ENCODE measurements at regions not wholly inside any gene's neighbourhood (a gene's known extent, or its start where the extent isn't known, plus 50 kb on each side); places are given as distances from the start of the nearest gene placed in this dataset.
"Not testable (repeated sequence)": the region's sequence is repeated elsewhere in the genome, so short reads cannot be mapped to it uniquely, and the experiment has no call there.

DNA sequence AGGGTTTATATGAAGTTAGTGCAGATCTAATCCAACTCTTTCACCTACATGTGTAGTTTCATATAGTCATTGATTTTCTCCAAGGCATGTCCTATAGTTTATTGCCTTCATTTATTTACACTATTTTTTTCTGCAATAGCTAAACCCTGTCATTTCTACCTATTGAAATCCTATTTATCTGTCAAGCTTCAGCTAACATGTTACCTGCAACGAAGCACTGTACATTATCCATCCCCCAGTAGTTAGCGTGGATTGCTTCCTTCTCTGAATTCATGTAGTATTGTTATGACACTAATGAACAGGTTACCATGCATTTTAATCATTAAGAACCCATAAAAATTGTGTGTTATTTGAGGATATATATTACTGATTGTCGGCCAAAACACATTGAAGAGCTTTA, 742.9 kb upstream of the PCDH20 start:
- Histone ChIP-seq H3K27me3 (ENCODE audit: control insufficient read depth, insufficient read depth, low read length) (no peaks in the 10 kb centered on the region), H3K4me3 (ENCODE audit: low read depth, low read length) (no peak overlapping the region), H3K9me3 (ENCODE audit: control insufficient read depth, insufficient read depth, low read length) (no peaks in the 10 kb centered on the region), H3K27ac (ENCODE audit: low read depth, low read length) (no peak overlapping the region)
- TF ChIP-seq, protein P1, sequence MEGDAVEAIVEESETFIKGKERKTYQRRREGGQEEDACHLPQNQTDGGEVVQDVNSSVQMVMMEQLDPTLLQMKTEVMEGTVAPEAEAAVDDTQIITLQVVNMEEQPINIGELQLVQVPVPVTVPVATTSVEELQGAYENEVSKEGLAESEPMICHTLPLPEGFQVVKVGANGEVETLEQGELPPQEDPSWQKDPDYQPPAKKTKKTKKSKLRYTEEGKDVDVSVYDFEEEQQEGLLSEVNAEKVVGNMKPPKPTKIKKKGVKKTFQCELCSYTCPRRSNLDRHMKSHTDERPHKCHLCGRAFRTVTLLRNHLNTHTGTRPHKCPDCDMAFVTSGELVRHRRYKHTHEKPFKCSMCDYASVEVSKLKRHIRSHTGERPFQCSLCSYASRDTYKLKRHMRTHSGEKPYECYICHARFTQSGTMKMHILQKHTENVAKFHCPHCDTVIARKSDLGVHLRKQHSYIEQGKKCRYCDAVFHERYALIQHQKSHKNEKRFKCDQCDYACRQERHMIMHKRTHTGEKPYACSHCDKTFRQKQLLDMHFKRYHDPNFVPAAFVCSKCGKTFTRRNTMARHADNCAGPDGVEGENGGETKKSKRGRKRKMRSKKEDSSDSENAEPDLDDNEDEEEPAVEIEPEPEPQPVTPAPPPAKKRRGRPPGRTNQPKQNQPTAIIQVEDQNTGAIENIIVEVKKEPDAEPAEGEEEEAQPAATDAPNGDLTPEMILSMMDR (IDR thresholded peaks at IDR 0.05; ENCODE audit: low read depth, low read length): no peak
- ChIA-PET POLR2A (no interaction called here), CTCF (no interaction called here)
- no peak for DNase-seq (ENCODE audit: low read depth, low spot score)

DNA sequence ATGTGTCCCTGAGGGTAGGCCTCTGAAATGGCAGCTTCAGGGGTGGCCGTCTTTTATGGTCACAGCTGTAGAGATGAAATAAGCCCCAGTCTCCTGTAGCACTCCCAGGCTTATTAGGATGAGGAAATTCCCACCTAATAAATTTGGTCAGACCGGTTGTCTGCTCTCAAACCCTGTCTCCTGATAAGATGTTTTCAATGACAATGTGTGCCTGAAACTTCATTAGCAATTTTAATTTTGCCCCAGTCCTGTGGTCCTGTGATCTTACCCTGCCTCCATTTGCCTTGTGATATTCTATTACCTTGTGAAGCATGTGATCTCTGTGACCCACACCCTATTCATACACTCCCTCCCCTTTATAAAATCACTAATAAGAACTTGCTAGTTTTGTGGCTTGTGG, 736.1 kb upstream of the PCDH20 start:
- H3K27me3 ChIP-seq (ENCODE audit: control insufficient read depth, insufficient read depth, low read length); DNase-seq (ENCODE audit: low read depth, low spot score); H3K4me3 ChIP-seq (ENCODE audit: low read depth, low read length); H3K27ac ChIP-seq (ENCODE audit: low read depth, low read length); H3K9me3 ChIP-seq (ENCODE audit: control insufficient read depth, insufficient read depth, low read length); CTCF ChIA-PET; POLR2A ChIA-PET: not testable (repeated sequence)

- CTCF ChIA-PET: no interaction called here
- no peak overlapping the region for H3K4me3 ChIP-seq (ENCODE audit: low read depth, low read length)
- DNase-seq (ENCODE audit: low read depth, low spot score): no peak
- POLR2A ChIA-PET: no interaction called here
- peaks cover 5% of the 10 kb centered on the region for H3K9me3 ChIP-seq (ENCODE audit: control insufficient read depth, insufficient read depth, low read length)
- no peak overlapping the region for H3K27ac ChIP-seq (ENCODE audit: low read depth, low read length)
- TF ChIP-seq, protein P1 (IDR thresholded peaks at IDR 0.05; ENCODE audit: low read depth, low read length): no peak
- no peaks in the 10 kb centered on the region for H3K27me3 ChIP-seq (ENCODE audit: control insufficient read depth, insufficient read depth, low read length)
Observed at GRCh38 chr13:62142048-62142447, 726.4 kb upstream of the PCDH20 start.

- Histone ChIP-seq H3K27me3 (ENCODE audit: control insufficient read depth, insufficient read depth, low read length) (no peaks in the 10 kb centered on the region), H3K27ac (ENCODE audit: low read depth, low read length) (no peak overlapping the region), H3K9me3 (ENCODE audit: control insufficient read depth, insufficient read depth, low read length) (peaks cover 5% of the 10 kb centered on the region), H3K4me3 (ENCODE audit: low read depth, low read length) (no peak overlapping the region)
- ChIA-PET CTCF (no interaction called here), POLR2A (no interaction called here)
- DNase-seq (ENCODE audit: low read depth, low spot score): no peak
- TF ChIP-seq, protein P1 (IDR thresholded peaks at IDR 0.05; ENCODE audit: low read depth, low read length): no peak
Observed at GRCh38 chr13:62139597-62139996, 723.9 kb upstream of the PCDH20 start.

DNA sequence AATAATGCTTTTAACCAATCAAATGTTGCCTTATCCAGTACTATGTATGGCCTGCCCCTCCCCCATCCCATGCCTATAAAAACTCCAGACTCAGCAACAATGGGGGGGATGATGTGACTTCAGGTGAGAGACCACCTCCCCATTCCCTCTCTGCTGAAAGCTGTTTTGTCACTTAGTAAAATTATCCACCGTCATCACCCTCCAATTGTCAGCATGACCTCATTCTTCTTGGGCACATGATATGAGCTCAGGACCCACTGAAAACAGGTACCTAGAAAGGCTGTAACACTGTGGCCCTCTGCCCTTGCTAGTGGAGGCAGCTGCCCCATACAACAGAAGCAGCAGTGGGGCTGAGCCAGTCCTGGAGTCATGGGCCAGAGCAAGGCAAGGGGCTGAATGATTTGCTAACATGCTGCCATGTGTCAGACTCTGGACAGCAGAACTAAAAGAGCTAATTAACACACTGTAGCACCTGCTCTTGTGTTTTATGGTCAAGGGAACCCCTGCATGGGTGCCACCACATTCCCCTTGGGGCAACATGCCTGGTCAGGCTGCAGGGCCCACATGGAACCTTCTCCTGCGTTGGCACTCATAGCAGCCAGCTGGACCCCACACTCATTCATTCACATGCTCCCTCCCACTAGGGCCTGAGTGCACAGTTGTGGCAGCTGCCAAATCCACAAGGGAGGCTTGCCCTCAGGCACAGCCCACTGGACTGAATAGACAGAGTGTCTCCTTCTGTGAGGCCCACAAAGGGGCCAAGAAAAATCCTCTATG, 722.2 kb upstream of the PCDH20 start:
- POLR2A ChIA-PET: no interaction called here
- H3K27ac ChIP-seq (ENCODE audit: low read depth, low read length): no peak overlapping the region
- H3K9me3 ChIP-seq (ENCODE audit: control insufficient read depth, insufficient read depth, low read length): peaks cover 5% of the 10 kb centered on the region
- TF ChIP-seq, protein P1 (IDR thresholded peaks at IDR 0.05; ENCODE audit: low read depth, low read length): no peak
- H3K27me3 ChIP-seq (ENCODE audit: control insufficient read depth, insufficient read depth, low read length): no peaks in the 10 kb centered on the region
- DNase-seq (ENCODE audit: low read depth, low spot score): no peak
- no peak overlapping the region for H3K4me3 ChIP-seq (ENCODE audit: low read depth, low read length)
- CTCF ChIA-PET: interaction anchor here (0.6 to 1.4 kb wide), 2 partner anchors 18 to 124 kb away, joined by 3 read pairs; no protein-coding TSS in a partner anchor

Measured in AG04450 (cell line).